Neural progenitor cell (in vitro differentiated cells): ENCODE measurements at regions not wholly inside any gene's neighbourhood (a gene's known extent, or its start where the extent isn't known, plus 50 kb on each side); places are given as distances from the start of the nearest gene placed in this dataset.

Experiments
- DNase-seq: peaks from one replicate; pipeline ENCODE4 v3.0.0-alpha.2; 2016; ENCODE audit warnings: low spot score
- H2AFZ ChIP-seq: fragments of 200-600 bp; sonication (generic); replicated peaks from 2 replicates; pipeline ENCODE4 v1.6.1; 2016; ENCODE audit warnings: antibody characterized with exemption
- H3F3A ChIP-seq: fragments of 200-600 bp; sonication (generic); 2 replicates; pipeline ENCODE4 v1.6.1; 2016; ENCODE audit warnings: antibody characterized with exemption, low read depth
- H3K27ac ChIP-seq: fragments of 200-600 bp; sonication (generic); 2 replicates; pipeline ENCODE4 v1.5.1; 2016; ENCODE audit warnings: mild to moderate bottlenecking
- H3K27me3 ChIP-seq: fragments of 200-600 bp; sonication (generic); 2 replicates; pipeline ENCODE4 v1.6.1; 2016; ENCODE audit warnings: mild to moderate bottlenecking, moderate library complexity
- H3K36me3 ChIP-seq: fragments of 200-600 bp; sonication (generic); 2 replicates; pipeline ENCODE4 v1.5.1; 2016
- H3K4me1 ChIP-seq: fragments of 200-600 bp; sonication (generic); 2 replicates; pipeline ENCODE4 v1.6.1; 2016; ENCODE audit warnings: mixed run types
- H3K4me2 ChIP-seq: fragments of 200-600 bp; sonication (generic); 2 replicates; pipeline ENCODE4 v1.6.1; 2016
- H3K4me3 ChIP-seq: fragments of 200-600 bp; sonication (generic); 2 replicates; pipeline ENCODE4 v1.5.1; 2016
- H3K79me2 ChIP-seq: fragments of 200-600 bp; sonication (generic); 2 replicates; pipeline ENCODE4 v1.6.1; 2016; ENCODE audit warnings: low read depth
- H3K9ac ChIP-seq: fragments of 200-600 bp; sonication (generic); 2 replicates; pipeline ENCODE4 v1.6.1; 2016
- H3K9me3 ChIP-seq: fragments of 200-600 bp; sonication (generic); 2 replicates; pipeline ENCODE4 v1.5.1; 2016; ENCODE audit warnings: low read depth
- H4K20me1 ChIP-seq: fragments of 200-600 bp; sonication (generic); 2 replicates; pipeline ENCODE4 v1.6.1; 2016; ENCODE audit warnings: low read depth
- H3K27ac Mint-ChIP-seq: 3 replicates; pipeline ENCODE4 v1.8.0; 2021; ENCODE audit warnings: mixed read lengths
- H3K27me3 Mint-ChIP-seq: 2 replicates; pipeline ENCODE4 v1.8.0; 2022; ENCODE audit warnings: low read depth, mild to moderate bottlenecking, inconsistent platforms, moderate library complexity, mixed read lengths; ENCODE audit not compliant: insufficient read depth
- H3K36me3 Mint-ChIP-seq: 3 replicates; pipeline ENCODE4 v1.8.0; 2021; ENCODE audit warnings: mixed read lengths
- H3K4me1 Mint-ChIP-seq: 3 replicates; pipeline ENCODE4 v1.8.0; 2021; ENCODE audit warnings: mixed read lengths
- H3K4me3 Mint-ChIP-seq: 3 replicates; pipeline ENCODE4 v1.8.0; 2021; ENCODE audit warnings: mild to moderate bottlenecking, moderate library complexity, mixed read lengths
- H3K9me3 Mint-ChIP-seq: 3 replicates; pipeline ENCODE4 v1.8.0; 2020; ENCODE audit warnings: mixed read lengths
- CTCF ChIP-seq: fragments of 200-600 bp; sonication (generic); IDR thresholded peaks from 2 replicates; pipeline ENCODE4 v1.5.1; 2017; ENCODE audit warnings: antibody characterized with exemption, mild to moderate bottlenecking
- EZH2 ChIP-seq: fragments of 200-600 bp; sonication (generic); IDR thresholded peaks from 2 replicates; pipeline ENCODE4 v1.6.1; 2017; ENCODE audit warnings: antibody characterized with exemption, mild to moderate bottlenecking, moderate library complexity
- EZH2phosphoT487 ChIP-seq: fragments of 200-600 bp; sonication (generic); IDR thresholded peaks from 2 replicates; pipeline ENCODE4 v1.6.1; 2017; ENCODE audit warnings: antibody characterized with exemption

- DNase-seq, result peak; percentile 8
- Mint-ChIP-seq H3K9me3 (peaks cover 2% of the 10 kb centered on the region), H3K27ac (no peak overlapping the region), H3K36me3 (no peaks in the 10 kb centered on the region), H3K4me1 (peaks cover 4% of the 10 kb centered on the region), H3K27me3 (no peaks in the 10 kb centered on the region), H3K4me3 (no peak overlapping the region)
- no peaks in the 10 kb centered on the region for H3K79me2 ChIP-seq
- no peaks in the 10 kb centered on the region for H3K36me3 ChIP-seq
- no peaks in the 10 kb centered on the region for H3K9me3 ChIP-seq
- H3K27ac ChIP-seq, result no peak overlapping the region
- peak overlapping the region; percentile 36 for H2AFZ ChIP-seq
- no peak overlapping the region for H3K9ac ChIP-seq
- H3K27me3 ChIP-seq, result no peaks in the 10 kb centered on the region
- TF ChIP-seq EZH2phosphoT487 (no peak), CTCF (no peak), EZH2 (no peak)
- H4K20me1 ChIP-seq, result no peaks in the 10 kb centered on the region
- H3K4me2 ChIP-seq, result no peak overlapping the region
- no peak overlapping the region for H3K4me3 ChIP-seq
- H3K4me1 ChIP-seq, result peaks cover 8% of the 10 kb centered on the region
- no peaks in the 10 kb centered on the region for H3F3A ChIP-seq
These were observed 1475.5 kb upstream of the AGA start for GRCh38 chr4:178917756-178918155.

GRCh38 chr4:178937130-178937529 lies 1494.9 kb upstream of the AGA start:
- Histone ChIP-seq H3K36me3 (no peaks in the 10 kb centered on the region), H3K9ac (no peak overlapping the region), H4K20me1 (no peaks in the 10 kb centered on the region), H3K9me3 (no peaks in the 10 kb centered on the region), H3K27me3 (no peaks in the 10 kb centered on the region), H3K4me1 (no peaks in the 10 kb centered on the region), H3K79me2 (no peaks in the 10 kb centered on the region), H3F3A (no peaks in the 10 kb centered on the region), H3K4me3 (no peak overlapping the region), H3K4me2 (no peak overlapping the region), H2AFZ (no peak overlapping the region), H3K27ac (no peak overlapping the region)
- TF ChIP-seq CTCF (no peak), EZH2 (no peak), EZH2phosphoT487 (no peak)
- no peaks in the 10 kb centered on the region for H3K36me3 Mint-ChIP-seq
- no peak for DNase-seq
- H3K4me1 Mint-ChIP-seq, result no peaks in the 10 kb centered on the region
- H3K27me3 Mint-ChIP-seq, result no peaks in the 10 kb centered on the region
- no peak overlapping the region for H3K27ac Mint-ChIP-seq
- H3K9me3 Mint-ChIP-seq, result no peaks in the 10 kb centered on the region
- H3K4me3 Mint-ChIP-seq, result no peak overlapping the region

- peak; percentile 54 for DNase-seq
- no peak overlapping the region for H3K27ac Mint-ChIP-seq
These were observed 1499.7 kb upstream of the AGA start for GRCh38 chr4:178941975-178942374.

More at GRCh38 chr4:178941975-178942374, 1499.7 kb upstream of the AGA start:
- no peak overlapping the region for H2AFZ ChIP-seq
- no peaks in the 10 kb centered on the region for H3K4me1 ChIP-seq
- H3K4me2 ChIP-seq, result no peak overlapping the region
- no peaks in the 10 kb centered on the region for H3F3A ChIP-seq
- no peak overlapping the region for H3K4me3 ChIP-seq
- H3K79me2 ChIP-seq, result no peaks in the 10 kb centered on the region
- Mint-ChIP-seq H3K9me3 (peaks cover 1% of the 10 kb centered on the region), H3K27me3 (no peaks in the 10 kb centered on the region), H3K36me3 (no peaks in the 10 kb centered on the region), H3K4me1 (peaks cover 7% of the 10 kb centered on the region), H3K4me3 (no peak overlapping the region)
- no peaks in the 10 kb centered on the region for H3K9me3 ChIP-seq
- no peaks in the 10 kb centered on the region for H3K36me3 ChIP-seq
- H4K20me1 ChIP-seq, result no peaks in the 10 kb centered on the region
- H3K9ac ChIP-seq, result no peak overlapping the region
- no peaks in the 10 kb centered on the region for H3K27me3 ChIP-seq
- TF ChIP-seq CTCF (no peak), EZH2phosphoT487 (no peak), EZH2 (no peak)
- no peak overlapping the region for H3K27ac ChIP-seq
